ENCODE measurements at regions not wholly inside any gene's neighbourhood (a gene's known extent, or its start where the extent isn't known, plus 50 kb on each side); places are given as distances from the start of the nearest gene placed in this dataset.
"Not testable (repeated sequence)": the region's sequence is repeated elsewhere in the genome, so short reads cannot be mapped to it uniquely, and the experiment has no call there.

DNA sequence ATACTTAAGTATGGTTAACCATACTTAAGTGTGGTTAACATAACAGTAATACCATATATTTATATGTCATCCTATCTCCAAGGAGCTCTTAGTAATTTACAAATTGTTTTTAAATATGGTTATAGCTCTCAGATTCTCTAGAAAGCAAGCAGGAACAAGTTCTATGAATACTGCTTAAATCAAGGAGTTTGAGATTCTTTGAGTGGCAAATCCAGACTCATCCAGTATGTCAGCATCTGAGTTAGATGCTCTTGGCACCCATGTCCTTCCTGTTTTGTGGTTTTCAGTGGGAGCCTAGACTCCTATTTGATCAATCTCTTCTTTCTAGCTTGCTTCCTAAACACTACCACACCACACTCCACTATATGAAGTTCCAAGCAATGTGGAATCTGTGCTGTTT, 114.7 kb upstream of the GDNF start:
- Histone ChIP-seq H3K9me3 (no peaks in the 10 kb centered on the region), H3K4me1 (no peaks in the 10 kb centered on the region), H3K27ac (no peak overlapping the region), H3K27me3 (no peaks in the 10 kb centered on the region), H3K36me3 (no peaks in the 10 kb centered on the region), H3K4me3 (replicated peaks in 1 of 3) (no peak overlapping the region)
- no peak for DNase-seq
- intact Hi-C loops (cut with DNase I) = no loop called here
- TF ChIP-seq, protein P1, sequence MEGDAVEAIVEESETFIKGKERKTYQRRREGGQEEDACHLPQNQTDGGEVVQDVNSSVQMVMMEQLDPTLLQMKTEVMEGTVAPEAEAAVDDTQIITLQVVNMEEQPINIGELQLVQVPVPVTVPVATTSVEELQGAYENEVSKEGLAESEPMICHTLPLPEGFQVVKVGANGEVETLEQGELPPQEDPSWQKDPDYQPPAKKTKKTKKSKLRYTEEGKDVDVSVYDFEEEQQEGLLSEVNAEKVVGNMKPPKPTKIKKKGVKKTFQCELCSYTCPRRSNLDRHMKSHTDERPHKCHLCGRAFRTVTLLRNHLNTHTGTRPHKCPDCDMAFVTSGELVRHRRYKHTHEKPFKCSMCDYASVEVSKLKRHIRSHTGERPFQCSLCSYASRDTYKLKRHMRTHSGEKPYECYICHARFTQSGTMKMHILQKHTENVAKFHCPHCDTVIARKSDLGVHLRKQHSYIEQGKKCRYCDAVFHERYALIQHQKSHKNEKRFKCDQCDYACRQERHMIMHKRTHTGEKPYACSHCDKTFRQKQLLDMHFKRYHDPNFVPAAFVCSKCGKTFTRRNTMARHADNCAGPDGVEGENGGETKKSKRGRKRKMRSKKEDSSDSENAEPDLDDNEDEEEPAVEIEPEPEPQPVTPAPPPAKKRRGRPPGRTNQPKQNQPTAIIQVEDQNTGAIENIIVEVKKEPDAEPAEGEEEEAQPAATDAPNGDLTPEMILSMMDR (IDR thresholded peaks at IDR 0.05) = no peak
- no peak for TF ChIP-seq POLR2A (IDR thresholded peaks at IDR 0.05)

DNA sequence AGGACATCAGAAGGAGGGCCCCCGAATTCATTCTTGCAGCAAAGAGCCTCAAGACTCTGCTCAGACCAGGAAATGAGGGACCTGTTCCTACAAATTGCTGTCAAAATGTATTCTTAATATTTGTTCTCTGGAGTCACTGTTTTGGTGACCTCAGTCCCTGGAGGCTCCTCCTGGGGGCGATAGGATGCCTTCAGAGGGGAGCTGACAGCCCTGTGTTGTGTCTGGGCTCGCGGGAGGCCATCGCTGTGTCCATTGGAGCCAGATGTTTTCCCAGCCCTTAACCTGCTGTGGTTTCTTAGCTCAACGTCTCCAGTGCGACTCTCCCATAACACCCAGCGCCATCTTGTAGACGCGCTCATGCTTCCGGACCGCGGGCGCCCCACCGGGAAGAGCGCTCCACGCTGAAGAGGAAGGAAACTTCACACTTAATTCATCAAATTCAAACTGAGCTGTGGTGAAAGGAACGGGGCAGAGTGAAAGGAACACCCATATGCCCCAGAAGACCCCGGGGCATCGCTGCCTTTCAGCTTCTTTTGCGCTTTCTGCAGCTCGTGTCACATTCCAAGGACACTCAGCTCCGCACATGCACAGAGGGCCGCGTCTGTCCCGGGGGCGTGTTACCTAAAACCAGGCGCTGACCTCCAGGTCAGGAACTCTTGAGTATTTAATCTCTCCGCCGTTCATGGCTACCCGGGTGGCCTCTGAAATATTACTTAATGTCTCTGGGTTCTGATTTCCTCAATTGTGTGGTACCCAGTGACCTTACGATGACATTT, 112.3 kb upstream of the GDNF start:
- 82 to 89% methylated on average over 32 of the region's 32 CpGs for WGBS, 2 donors
- H3K27me3 ChIP-seq = no peaks in the 10 kb centered on the region
- TF ChIP-seq, protein P1 (IDR thresholded peaks at IDR 0.05) = no peak
- TF ChIP-seq POLR2A (IDR thresholded peaks at IDR 0.05) = no peak
- intact Hi-C loops (cut with DNase I) = no loop called here
- H3K9me3 ChIP-seq = no peaks in the 10 kb centered on the region
- no peak overlapping the region for H3K4me3 ChIP-seq (replicated peaks in 1 of 3)
- no peak overlapping the region for H3K27ac ChIP-seq
- no peaks in the 10 kb centered on the region for H3K4me1 ChIP-seq
- no peak for DNase-seq
- no peaks in the 10 kb centered on the region for H3K36me3 ChIP-seq

DNA sequence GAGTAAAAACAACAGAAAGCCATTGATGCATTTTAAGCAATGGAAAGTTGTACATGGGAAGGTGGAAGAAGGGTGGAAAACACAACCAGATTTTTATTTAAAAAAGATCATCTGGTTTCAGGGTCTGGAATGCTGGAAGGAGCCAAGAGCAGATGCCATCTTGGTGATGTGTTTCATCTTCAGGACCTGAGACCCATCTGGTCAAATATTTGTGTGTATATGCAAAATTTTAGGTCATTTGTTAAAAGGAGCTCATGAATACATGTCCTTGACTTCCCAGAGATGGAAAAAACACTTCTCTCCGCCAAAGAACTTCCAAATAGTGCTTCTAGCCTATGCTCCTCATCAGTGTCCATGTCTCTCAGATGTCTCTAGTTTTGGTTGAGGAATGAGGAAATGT, 110.6 kb upstream of the GDNF start:
- DNase-seq = no peak
- Histone ChIP-seq H3K36me3 (no peaks in the 10 kb centered on the region), H3K4me3 (replicated peaks in 1 of 3) (no peak overlapping the region), H3K4me1 (no peaks in the 10 kb centered on the region), H3K9me3 (no peaks in the 10 kb centered on the region), H3K27ac (no peak overlapping the region), H3K27me3 (no peaks in the 10 kb centered on the region)
- intact Hi-C loops (cut with DNase I) = no loop called here
- 46 to 81% methylated on average over 1 of the region's 1 CpG for WGBS, 2 donors
- no peak for TF ChIP-seq POLR2A (IDR thresholded peaks at IDR 0.05)
- TF ChIP-seq, protein P1 (IDR thresholded peaks at IDR 0.05) = no peak

DNA sequence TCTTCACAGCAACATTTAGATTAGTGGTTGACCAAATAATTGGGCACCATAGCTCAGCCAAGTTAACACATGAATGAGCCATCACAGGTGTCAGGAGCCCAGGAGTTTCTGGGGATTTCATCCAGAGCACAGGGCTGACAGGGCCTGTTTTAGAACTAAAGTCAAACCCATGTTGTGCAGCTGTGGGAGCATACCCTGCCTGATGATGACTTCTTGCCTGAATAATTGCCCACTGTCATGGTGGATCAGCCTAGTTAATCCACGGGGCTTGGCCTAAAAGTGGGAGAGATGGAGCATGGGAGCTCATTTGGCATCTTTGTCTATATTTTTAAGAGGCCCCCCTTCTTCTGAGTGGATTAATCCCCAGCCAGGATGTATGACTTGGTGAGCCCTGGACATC, 105.6 kb upstream of the GDNF start:
- no peaks in the 10 kb centered on the region for H3K27me3 ChIP-seq
- no peaks in the 10 kb centered on the region for H3K36me3 ChIP-seq
- no peak overlapping the region for H3K4me3 ChIP-seq (replicated peaks in 1 of 3)
- H3K4me1 ChIP-seq = no peaks in the 10 kb centered on the region
- intact Hi-C loops (cut with DNase I) = no loop called here
- H3K9me3 ChIP-seq = no peaks in the 10 kb centered on the region
- WGBS, 2 donors = 75 to 93% methylated on average over 1 of the region's 1 CpG
- no peak overlapping the region for H3K27ac ChIP-seq
- no peak for TF ChIP-seq POLR2A (IDR thresholded peaks at IDR 0.05)
- TF ChIP-seq, protein P1 (IDR thresholded peaks at IDR 0.05) = no peak
- DNase-seq = no peak

DNA sequence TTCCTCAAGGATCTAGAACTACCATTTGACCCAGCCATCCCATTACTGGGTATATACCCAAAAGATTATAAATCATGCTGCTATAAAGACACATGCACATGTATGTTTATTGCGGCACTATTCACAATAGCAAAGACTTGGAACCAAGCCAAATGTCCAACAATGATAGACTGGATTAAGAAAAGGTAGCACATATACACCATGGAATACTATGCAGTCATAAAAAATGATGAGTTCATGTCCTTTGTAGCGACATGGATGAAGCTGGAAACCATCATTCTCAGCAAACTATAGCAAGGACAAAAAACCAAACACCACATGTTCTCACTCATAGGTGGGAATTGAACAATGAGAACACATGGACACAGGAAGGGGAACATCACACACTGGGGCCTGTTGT, 103.3 kb upstream of the GDNF start:
- intact Hi-C loops (cut with DNase I); H3K4me3 ChIP-seq (replicated peaks in 1 of 3); DNase-seq; H3K27me3 ChIP-seq; H3K36me3 ChIP-seq; H3K27ac ChIP-seq; H3K4me1 ChIP-seq; H3K9me3 ChIP-seq: not testable (repeated sequence)
- WGBS, 2 donors = 95 to 97% methylated on average over 2 of the region's 2 CpGs

All from thyroid gland (tissue), 4 donors.